ENCODE measurements at regions not wholly inside any gene's neighbourhood (a gene's known extent, or its start where the extent isn't known, plus 50 kb on each side); places are given as distances from the start of the nearest gene placed in this dataset.

DNA sequence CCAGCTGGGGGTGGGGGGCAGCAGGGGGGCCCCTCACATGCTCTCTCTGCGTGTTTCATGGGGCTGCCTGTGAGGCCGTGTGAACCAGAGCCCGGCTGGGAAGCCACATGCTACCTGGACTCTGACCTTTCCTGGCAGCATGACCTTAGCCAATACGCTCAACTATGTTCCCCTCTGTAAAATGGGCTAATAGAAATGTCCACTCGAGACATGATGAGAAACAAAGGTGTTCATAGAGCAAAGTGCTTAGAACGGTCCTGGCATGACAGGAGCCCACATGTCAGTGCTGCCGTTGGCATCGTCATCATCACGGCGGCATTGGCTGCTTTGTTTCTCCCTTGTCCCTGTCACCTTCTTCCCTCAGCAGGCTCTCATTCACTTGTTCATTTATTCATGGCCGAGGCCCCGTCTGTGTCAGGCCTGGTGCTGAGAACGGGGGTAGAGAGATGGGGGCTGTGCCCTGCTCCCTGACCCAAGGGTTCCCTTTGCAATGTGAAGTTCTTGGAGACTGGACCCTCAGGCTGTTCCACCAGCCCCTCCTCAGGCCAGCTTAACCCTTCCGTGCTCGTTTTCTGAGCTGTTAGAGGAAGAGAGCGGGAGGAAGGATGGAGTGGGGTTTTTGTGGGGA, 291.4 kb downstream of the SEC14L1 start:
- H3K4me3 ChIP-seq (IDR thresholded peaks at IDR 0.05; ENCODE audit: insufficient read depth, low read depth, low read length) = no peak overlapping the region
- TF ChIP-seq, protein P1, sequence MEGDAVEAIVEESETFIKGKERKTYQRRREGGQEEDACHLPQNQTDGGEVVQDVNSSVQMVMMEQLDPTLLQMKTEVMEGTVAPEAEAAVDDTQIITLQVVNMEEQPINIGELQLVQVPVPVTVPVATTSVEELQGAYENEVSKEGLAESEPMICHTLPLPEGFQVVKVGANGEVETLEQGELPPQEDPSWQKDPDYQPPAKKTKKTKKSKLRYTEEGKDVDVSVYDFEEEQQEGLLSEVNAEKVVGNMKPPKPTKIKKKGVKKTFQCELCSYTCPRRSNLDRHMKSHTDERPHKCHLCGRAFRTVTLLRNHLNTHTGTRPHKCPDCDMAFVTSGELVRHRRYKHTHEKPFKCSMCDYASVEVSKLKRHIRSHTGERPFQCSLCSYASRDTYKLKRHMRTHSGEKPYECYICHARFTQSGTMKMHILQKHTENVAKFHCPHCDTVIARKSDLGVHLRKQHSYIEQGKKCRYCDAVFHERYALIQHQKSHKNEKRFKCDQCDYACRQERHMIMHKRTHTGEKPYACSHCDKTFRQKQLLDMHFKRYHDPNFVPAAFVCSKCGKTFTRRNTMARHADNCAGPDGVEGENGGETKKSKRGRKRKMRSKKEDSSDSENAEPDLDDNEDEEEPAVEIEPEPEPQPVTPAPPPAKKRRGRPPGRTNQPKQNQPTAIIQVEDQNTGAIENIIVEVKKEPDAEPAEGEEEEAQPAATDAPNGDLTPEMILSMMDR (conservative IDR thresholded peaks at IDR 0.05; ENCODE audit: low read depth, low read length) = no peak
- H3K27ac ChIP-seq = no peak overlapping the region
- 0 out of 2 replicates have a peak, but pooled peaks cover 10% of the 10 kb centered on the region for H4K20me1 ChIP-seq (ENCODE audit: insufficient read depth)
- no peaks in the 10 kb centered on the region for H3K27me3 ChIP-seq (ENCODE audit: insufficient read depth, low read depth)
- H2AFZ ChIP-seq (ENCODE audit: low read depth) = no peak overlapping the region
- H3K79me2 ChIP-seq (ENCODE audit: insufficient read depth, low read depth) = peaks cover 94% of the 10 kb centered on the region
- H3K9ac ChIP-seq = no peak overlapping the region
- no peaks in the 10 kb centered on the region for H3K36me3 ChIP-seq (ENCODE audit: insufficient read depth)
- H3K4me2 ChIP-seq = no peak overlapping the region
- peaks cover 92% of the 10 kb centered on the region for H3K4me1 ChIP-seq (ENCODE audit: low read depth, poor library complexity, severe bottlenecking)

DNA sequence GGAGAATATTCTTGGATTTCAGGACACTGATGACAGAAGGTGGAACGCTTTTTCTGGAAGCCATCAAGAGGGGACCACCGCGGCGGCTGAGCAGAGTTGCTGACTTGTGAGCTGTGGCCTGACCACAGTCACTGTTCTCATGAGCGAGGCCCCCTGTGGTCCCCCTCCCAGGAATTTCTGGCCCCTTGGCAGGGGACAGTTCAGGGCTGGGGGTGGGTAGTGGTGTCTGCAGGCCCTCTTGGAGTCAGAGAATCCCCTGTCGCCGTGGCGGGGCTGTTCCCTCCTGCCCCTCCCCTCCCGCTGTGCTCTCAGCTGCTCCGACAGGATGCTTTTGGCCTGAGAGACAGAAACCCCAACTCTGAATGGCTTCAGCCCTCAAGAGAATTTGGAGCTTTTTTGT, 292.0 kb downstream of the SEC14L1 start:
- no peak overlapping the region for H3K9ac ChIP-seq
- no peak overlapping the region for H2AFZ ChIP-seq (ENCODE audit: low read depth)
- no peak overlapping the region for H3K4me3 ChIP-seq (IDR thresholded peaks at IDR 0.05; ENCODE audit: insufficient read depth, low read depth, low read length)
- H3K4me1 ChIP-seq (ENCODE audit: low read depth, poor library complexity, severe bottlenecking) = peaks cover 92% of the 10 kb centered on the region
- H3K27ac ChIP-seq = no peak overlapping the region
- H3K27me3 ChIP-seq (ENCODE audit: insufficient read depth, low read depth) = no peaks in the 10 kb centered on the region
- no peak overlapping the region for H3K4me2 ChIP-seq
- TF ChIP-seq, protein P1 (conservative IDR thresholded peaks at IDR 0.05; ENCODE audit: low read depth, low read length) = no peak
- peaks cover 98% of the 10 kb centered on the region for H3K79me2 ChIP-seq (ENCODE audit: insufficient read depth, low read depth)
- no peaks in the 10 kb centered on the region for H3K36me3 ChIP-seq (ENCODE audit: insufficient read depth)
- 0 out of 2 replicates have a peak, but pooled peaks cover 10% of the 10 kb centered on the region for H4K20me1 ChIP-seq (ENCODE audit: insufficient read depth)

DNA sequence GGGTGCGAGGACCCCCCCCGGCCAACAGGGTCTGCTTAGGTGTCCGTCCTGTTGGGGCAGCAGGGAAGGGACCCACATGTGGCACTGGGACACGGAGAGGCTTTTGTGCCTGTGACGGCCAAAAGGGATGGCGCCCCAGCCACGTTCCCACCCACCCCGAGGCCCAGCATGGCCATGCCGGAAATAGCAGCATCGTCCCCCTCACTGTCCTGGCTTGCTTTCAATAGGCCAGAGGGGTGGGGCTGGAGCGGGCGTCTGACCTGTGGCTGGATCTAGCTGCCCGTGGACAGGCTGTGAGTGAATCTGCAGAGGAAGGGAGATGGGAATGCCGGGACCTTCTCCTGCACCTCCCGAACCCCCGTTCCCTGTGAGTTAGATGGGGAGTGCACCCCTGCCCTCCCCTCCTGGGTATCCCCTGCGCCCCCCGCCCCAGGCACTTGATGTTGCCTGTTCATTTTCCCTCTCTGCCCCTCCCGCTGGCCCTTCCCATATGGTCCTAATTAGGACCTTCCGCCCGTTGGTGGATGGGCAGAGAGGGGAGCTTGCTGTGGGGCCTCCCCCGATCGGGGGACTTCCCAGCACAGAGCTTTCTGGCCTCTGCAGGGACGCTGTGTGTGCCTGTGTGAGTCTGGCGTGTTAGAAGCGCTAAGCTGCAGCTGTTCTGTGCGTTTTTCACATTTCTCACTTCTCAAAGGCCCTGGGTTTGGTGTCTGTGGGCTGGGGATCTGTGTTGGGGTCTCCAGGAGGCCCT, 292.8 kb downstream of the SEC14L1 start:
- Histone ChIP-seq H3K4me3 (IDR thresholded peaks at IDR 0.05; ENCODE audit: insufficient read depth, low read depth, low read length) (no peak overlapping the region), H3K27ac (no peak overlapping the region), H3K4me1 (ENCODE audit: low read depth, poor library complexity, severe bottlenecking) (peaks cover 97% of the 10 kb centered on the region), H3K9ac (no peak overlapping the region), H3K27me3 (ENCODE audit: insufficient read depth, low read depth) (no peaks in the 10 kb centered on the region), H3K36me3 (ENCODE audit: insufficient read depth) (no peaks in the 10 kb centered on the region), H3K79me2 (ENCODE audit: insufficient read depth, low read depth) (peaks cover 98% of the 10 kb centered on the region), H3K4me2 (no peak overlapping the region), H4K20me1 (ENCODE audit: insufficient read depth) (0 out of 2 replicates have a peak, but pooled peaks cover 6% of the 10 kb centered on the region), H2AFZ (ENCODE audit: low read depth) (no peak overlapping the region)
- TF ChIP-seq, protein P1 (conservative IDR thresholded peaks at IDR 0.05; ENCODE audit: low read depth, low read length) = no peak

DNA sequence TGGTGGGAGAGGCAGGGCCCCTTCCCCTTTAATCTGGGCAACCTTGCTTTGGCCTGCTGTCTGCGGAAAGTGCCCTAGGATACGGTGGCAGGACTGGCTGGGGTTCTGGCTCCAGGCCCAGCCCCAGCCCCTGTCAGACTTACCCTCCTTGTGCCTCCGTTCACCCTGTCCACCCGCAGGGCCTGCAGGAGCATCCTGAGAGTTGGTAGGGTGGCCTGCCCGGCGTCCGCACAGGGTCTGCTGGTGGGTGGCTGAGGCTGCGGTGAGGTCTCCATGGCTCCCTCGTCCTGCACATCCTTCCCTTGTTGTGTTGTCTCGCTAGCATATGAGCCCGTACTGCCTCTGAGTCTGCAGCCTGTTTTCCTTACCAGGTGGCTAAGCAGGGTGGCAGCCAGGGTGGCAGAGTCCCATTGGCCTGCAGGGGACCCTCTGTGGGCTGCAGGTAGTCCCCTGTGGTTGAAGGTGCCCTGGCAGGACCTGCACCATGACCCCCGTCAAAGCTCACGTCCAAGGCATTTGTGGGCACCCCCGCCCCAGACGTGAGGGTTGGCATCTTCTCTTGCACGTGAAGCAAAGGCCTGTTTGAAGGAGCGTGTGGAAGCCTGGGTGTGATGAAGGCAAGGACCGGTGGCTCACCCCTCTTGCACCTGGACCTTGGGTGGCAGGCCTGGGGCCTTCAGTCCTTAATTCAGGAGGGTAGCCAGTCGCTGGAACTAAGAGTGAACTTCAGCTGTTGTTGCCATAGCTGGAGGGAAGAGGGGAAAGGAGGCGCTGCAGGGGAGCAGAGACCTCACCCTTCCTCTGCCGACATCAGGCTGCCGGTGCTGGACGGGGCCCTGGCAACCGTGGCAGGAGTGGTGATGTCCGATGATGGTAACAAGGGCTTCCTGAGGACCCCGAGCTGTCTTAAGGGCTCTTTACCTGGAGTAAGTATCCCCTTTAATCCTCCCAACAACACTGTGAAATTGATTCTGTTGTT, 293.7 kb downstream of the SEC14L1 start:
- H3K4me2 ChIP-seq = no peak overlapping the region; the same call in 1 of the 2 replicates
- peaks cover 97% of the 10 kb centered on the region for H3K4me1 ChIP-seq (ENCODE audit: low read depth, poor library complexity, severe bottlenecking)
- H3K27ac ChIP-seq = no peak overlapping the region; the same call in 1 of the 2 replicates
- H2AFZ ChIP-seq (ENCODE audit: low read depth) = no peak overlapping the region
- no peak overlapping the region for H3K9ac ChIP-seq
- no peaks in the 10 kb centered on the region for H3K27me3 ChIP-seq (ENCODE audit: insufficient read depth, low read depth)
- 0 out of 2 replicates have a peak, but pooled peaks cover 6% of the 10 kb centered on the region for H4K20me1 ChIP-seq (ENCODE audit: insufficient read depth)
- H3K4me3 ChIP-seq (IDR thresholded peaks at IDR 0.05; ENCODE audit: insufficient read depth, low read depth, low read length) = no peak overlapping the region
- TF ChIP-seq, protein P1 (conservative IDR thresholded peaks at IDR 0.05; ENCODE audit: low read depth, low read length) = no peak
- peaks cover 98% of the 10 kb centered on the region for H3K79me2 ChIP-seq (ENCODE audit: insufficient read depth, low read depth)
- H3K36me3 ChIP-seq (ENCODE audit: insufficient read depth) = no peaks in the 10 kb centered on the region
